ENCODE measurements at regions not wholly inside any gene's neighbourhood (a gene's known extent, or its start where the extent isn't known, plus 50 kb on each side); places are given as distances from the start of the nearest gene placed in this dataset.

DNA sequence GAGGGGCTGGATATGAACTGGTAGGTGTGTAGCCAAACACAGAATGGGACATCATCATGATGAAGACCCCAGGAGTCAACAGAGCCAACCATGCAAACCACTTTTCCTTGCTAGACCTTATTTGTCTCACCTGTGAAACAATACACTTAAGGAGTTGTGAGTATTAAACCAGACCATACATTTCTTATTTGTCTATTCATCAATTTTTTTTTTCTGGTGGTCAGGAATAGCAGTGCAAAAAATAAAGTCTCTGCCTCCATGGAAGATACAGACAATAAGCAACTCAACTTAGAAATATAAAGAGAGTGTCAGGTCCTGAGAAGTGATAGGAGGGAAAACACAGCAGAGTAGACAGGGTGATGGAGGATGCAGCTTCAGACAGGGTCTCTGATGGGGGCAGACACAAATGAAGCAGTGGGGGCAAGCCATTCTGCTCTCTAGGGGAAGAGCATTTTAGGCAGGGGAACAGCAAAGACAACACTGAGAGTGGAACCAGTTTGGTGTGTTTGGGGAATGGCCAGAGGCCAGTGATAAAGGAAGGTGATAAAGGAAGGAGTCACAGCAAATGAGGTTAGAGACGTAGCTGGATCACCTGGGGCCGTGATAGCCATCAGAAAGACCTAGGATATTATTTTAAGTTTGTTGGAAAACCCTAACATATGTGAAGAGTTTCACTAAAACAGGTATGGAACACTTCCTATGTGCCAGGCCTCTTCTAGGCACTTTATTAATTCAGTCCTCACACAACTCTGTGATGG lies 256.2 kb downstream of the MAN2A1 start:
- no peak for DNase-seq

DNA sequence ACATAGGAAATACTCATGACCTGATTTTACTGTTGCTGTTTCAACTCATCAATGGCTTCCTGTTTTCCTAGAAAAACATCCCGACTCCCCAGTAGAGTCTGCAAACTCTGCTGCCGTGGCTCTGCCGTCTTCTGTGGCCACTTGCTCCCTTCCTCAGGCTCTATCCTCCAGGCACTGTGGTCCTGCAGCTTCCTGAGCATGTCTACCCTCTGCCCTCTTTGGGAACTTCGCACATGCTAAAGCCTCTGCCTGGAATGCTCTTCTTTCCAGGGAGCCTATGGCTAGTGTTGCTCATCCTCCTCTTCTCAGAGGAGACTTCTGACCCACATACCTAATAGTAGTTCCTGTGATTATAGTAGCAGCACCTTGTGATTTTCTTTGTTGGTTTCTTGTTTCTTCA lies 256.9 kb downstream of the MAN2A1 start:
- peak; percentile 8 for DNase-seq

DNA sequence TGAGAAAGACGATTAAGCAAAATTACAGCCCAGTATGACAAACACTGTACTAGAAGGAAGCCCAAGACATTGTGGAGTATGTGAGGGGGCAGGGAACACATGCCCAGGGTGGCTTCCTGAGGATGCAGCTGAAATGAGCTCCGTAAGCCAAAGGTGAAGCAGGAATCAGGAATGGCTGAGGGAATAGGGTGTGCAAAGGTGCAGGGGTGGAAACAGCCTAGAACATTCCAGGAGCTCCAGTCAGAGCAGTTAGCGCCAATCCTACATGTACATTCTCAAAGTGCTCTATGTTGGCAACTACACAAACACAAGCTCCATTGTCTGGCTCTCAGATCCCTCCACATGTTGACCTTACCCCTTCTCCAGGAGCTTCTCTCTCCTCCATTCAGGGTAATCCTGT lies 257.9 kb downstream of the MAN2A1 start:
- DNase-seq, result peak; percentile 63

DNA sequence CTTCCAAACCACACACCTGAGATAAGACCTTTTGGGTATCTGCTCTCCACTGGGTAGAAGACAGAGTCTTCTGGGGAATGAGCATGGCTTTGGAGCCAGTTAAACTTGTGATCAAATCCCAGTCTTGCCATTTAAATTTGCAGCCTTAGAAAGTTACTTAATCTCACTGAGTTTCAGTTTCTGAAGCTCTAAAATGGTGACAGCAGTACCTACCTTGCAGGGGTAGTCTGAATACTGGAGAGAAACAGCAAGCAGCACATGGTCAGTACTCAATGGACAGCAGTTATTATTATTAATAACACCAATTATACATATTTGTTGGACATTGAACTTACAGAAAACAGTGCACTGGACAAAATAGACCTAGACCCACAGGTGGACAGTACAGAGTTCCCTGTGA lies 260.9 kb downstream of the MAN2A1 start:
- no peak for DNase-seq

DNA sequence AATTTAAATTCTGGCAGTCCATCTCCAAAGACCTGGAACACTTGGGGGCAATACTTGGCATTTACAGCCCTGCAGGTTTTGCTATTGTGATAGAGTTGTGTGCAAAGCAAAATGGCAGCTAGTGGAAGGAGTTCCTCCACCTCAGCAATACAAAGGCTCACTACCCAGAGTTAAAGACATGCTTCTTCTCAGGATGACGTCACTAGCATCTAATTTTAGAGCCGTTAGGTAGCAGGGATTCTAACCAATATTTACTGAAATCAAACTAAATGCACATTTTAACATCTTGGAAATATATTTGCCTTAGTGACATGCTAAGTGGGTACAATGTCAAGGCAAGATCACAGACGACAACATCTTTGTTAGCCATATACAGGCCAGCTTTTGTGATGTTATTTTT lies 261.6 kb downstream of the MAN2A1 start:
- DNase-seq, result no peak

DNA sequence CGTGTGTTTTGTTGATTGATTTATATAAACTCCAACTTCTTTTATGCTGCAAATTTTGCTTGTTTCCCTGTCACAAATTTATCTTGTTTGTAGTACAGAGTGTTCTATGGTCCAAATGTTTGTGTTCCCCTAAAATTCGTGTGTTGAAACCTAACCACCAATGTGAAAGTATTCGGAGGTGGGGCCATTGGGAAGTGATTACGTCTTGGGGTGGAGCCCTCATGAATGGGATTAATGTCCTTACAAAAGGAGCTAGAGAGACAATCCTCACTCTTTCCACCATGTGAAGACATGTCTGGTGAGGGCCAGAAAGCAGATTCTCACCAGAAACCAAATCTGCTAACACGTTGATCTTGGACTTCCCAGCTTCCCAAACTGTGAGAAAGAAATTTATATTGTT lies 262.0 kb downstream of the MAN2A1 start:
- DNase-seq, result no peak

DNA sequence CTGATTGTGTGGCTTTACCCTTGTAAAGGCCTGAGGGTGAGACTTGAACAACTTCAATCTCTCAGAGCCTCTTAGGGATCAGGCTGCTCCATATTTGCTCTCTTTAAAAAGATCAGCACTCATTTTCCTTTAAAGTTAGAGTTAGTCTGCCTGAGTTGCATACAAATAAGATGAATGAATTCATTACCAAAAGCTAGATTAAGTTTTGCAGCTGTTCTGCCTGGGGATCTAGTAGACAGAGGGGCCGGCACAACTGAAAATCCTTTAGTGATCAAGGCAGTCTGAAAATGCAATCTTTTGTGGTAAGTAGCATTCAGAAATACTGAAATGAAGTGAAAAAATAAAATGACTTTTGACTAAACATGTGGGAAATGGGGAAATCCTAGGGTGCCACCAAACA lies 264.0 kb downstream of the MAN2A1 start:
- no peak for DNase-seq

DNA sequence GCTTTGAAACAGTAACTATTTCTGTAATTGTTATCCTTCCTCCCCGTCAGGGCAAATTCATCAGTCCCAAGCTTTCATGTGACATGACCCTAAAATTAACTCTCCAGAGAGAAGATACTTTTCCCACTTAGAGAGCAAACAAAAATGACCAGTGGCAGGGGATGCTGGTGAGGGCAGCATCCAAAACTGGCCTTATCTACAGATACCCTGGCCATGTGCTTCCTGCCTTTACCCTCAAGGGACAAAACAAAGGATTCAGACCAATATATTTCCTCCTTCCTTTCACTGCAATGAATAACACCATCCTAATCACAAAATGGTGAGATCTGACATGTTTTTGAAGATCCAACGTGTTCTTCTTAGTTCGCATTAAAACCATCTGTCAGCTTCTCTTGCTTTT lies 267.2 kb downstream of the MAN2A1 start:
- peak; percentile 21 for DNase-seq

DNA sequence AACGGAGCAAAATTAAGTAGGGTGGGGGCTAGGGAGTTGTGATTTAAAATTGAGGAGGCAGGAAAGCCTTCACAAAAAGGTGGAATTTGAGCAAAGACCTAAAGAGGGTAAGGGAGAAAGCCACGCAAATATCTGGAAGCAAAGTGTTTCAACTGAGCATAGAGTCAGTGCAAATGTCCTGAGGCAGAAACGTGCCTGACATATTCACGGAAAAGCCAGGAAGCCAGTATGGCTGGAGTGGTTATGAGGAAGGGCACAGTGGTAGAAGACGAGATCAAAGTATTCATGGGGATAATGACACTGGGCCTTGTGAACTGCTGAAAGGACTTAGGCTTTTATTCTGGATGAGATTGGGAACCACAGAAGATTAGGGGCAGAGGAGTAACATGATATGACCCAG lies 268.4 kb downstream of the MAN2A1 start:
- no peak for DNase-seq

DNA sequence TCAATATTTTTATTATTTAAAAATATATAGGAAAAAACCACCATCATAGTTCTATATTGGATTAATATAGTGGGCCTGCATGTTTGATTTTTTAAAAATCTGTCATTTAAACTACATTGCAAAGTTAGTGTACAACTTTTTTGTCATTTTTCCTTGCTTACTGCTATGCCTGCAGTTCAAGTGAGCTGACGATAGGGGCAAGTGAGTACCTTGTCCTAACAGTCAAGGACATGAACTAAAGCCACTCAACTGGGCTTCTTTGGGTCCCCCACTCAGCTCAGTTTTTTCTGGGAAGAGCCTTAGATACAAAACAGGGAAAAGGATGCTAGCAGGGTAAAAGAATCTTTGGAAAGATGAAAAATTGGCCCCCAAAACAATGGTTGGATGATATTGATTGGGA lies 269.9 kb downstream of the MAN2A1 start:
- no peak for DNase-seq

DNA sequence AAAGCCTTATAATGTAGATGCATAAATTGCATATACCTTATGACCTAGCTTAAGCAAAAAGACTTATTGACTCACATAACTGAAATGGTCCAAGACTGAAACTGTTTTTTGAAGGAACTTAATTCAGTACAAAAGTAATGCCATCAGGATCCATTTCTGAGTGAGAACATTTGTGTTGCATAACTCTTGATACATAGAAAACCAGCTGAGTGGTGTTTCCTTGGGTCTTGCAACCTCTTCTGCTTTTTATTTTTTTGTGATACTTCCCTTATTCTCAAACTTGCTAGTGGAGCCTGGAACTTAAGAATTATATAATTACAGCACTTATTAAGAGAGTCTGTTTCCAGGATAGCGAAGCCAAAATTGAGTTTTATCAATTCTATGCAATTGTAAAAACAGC lies 272.0 kb downstream of the MAN2A1 start:
- no peak for DNase-seq

DNA sequence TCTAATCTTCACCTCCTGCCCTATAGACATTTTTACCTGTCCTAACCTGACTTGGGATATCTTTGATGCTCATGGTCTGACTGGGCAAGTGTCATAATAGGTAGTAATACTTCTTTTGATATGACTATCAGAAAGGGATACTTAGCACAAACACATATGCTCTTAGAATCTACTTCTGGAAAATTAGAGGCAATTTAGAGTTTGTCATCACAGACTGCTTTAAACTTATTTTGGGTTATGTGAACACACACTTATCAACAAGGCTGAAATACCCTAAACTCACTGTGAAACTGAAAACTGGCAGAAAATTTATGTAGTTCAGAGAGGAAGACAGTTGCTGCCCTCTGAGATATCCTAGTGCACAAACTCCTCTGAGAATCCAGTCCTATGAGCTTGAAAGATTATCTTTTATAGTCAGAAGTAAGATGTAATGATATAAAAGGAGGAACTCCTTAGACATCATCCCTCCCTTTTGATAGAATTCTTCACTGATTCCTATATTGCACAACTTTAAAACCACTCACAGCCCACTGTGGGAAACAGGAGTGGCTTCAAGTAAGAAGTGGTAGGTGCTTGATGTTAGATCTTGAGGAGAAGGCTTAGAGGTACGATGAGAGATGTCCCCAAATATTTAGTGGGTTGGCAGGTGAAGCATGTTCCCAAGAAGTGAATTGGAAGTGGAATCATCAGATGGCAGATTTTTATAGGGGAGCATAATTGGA lies 273.3 kb downstream of the MAN2A1 start:
- no peak for DNase-seq

DNA sequence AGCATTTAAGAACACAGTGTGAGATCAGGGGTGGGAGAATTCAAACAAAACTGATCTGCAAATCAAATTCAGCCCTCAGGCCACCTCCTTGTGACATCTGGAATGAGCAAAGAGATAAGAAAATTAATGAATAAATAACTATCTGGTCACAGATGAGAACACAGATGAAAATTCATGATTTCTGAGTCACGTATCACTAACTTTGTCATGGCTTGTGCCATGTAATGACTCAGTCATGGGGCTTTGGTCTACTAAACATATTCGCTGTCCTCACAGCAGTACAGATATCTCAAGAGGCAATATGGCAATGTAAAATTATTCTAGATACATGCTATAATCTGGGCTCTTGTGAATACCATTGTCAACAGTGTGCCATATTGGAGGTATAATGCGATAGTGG lies 274.4 kb downstream of the MAN2A1 start:
- no peak for DNase-seq

DNA sequence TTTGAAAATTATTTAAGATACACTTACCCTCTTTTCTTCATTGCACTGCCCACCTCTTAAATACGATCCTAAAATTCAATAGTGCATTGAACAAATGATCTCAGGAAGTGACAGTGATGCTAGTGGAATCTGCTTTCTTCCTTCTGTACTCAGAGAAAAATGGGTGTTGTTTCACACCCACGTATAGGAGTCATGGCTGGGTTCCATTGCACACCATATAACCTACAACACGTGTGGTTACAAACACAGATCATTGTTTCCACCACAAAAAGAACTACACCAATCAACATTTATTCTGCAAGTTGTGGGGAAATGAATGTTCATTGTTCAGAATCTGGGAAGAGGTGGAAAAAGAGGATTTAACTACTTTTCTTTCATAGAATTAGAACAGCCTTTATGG lies 275.9 kb downstream of the MAN2A1 start:
- no peak for DNase-seq

DNA sequence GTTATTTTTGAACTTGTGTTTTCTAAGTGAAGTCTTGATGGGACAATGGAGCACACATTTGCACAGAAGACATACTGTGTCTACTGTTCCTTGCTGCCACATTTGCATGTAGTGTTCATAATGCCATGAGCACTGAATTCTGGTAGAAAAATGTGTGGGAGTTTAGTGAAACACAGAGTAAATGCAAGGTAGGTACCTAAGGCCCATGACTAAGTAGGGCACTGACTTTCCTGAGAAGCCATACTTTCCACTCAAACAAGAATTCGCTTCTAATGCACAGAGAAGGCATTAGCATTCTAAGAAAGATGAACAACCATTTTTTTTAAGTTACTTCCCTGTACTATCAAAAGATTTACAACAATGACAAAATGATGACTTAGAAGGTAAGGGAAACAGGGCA lies 282.2 kb downstream of the MAN2A1 start:
- no peak for DNase-seq

DNA sequence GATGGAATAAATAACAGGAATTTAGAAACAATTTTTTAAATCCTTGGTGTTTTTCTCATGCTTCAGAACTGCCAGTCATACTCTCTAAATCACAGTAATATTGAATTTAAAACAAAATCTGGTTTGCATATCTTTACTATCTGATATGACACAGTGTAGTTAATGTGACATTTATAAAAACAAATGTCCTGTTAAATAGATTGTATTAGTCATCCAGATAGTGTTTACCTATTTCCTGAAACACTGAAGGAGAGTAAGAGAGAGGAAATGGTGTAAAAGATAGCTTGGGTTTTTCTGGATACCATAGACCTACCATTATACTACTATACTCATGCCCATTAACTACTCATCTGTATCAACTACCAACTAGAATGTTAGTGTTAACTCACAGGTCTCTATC lies 292.3 kb downstream of the MAN2A1 start:
- DNase-seq, result no peak

DNA sequence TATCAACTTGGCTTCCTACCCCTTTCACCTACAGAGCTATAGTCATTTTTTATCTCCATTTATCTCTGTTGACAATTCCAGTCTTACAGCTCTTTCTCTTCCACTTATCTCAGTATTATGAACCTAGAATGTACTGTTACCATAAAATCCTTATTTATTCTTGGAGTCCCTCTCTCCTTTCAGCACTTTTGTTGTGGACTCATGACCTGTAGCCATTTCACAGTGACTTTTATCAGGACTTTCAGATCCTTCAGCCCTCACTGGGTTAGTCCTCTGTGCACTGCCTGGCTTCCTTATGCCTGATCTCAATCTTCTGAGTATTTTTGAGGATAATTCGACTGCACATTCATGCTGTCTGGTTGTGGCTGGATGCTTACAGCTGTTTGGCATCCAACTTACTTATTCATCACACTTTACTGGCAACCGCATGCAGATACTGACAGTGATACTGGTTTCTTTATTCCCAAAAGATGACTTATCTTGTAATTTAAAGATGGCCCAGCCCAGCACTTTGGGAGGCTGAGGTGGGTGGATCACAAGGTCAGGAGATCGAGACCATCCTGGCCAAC lies 293.3 kb downstream of the MAN2A1 start:
- no peak for DNase-seq

DNA sequence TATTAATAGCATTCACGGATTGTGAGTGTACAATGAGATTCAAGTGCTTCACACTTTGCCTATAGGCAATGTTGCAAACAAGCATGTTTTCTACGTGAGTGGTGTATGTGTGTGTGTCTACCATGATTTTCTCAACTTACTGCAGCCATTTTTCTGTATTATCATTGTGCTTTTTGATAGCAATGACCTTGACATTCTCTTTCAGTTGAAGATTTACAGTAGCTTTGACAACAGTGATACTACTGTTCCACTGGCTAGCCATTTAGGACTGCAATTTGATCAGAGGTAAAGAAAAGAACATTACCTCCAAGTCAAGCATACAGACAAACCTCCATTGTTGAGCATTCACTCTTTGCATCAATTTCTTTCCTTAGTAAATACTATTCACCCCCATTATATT lies 297.0 kb downstream of the MAN2A1 start:
- no peak for DNase-seq

DNA sequence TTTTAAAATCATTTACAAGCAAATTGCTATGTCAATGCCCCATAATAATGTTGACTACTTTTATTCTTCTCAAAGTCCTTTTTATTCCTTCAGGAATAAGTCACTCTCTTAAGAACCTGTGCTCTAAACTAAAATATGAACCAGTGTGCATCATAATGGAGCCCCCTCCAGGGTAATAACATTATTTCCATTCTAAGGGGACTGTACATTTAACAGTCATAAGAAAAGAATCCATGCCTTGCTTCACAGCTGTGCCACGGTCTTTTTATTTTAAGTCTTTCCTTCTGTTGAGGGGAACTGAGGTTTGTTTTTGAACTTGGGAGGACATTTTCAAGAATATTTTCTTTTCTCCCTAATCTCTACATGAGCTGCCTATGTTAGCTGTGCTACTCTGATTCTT lies 297.6 kb downstream of the MAN2A1 start:
- DNase-seq, result no peak

DNA sequence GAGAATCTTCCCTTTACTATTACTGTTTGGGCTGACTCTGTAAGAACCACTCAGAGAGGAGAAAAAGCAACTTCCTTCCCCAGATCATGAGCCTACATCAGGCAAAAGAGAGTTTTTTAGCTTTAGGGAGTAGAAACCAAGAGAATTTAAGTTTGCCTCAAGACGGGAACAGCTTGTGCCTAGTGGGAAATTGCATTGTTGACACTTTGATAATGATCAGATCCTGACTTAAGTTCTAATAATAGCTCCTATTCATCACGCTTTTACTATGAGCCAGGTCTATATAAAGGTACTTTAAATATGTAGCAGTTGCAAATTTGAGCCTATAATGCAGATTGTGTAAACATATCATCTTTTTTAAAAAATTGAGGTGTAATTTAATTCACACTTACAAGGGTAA lies 298.2 kb downstream of the MAN2A1 start:
- DNase-seq, result peak; percentile 1

DNA sequence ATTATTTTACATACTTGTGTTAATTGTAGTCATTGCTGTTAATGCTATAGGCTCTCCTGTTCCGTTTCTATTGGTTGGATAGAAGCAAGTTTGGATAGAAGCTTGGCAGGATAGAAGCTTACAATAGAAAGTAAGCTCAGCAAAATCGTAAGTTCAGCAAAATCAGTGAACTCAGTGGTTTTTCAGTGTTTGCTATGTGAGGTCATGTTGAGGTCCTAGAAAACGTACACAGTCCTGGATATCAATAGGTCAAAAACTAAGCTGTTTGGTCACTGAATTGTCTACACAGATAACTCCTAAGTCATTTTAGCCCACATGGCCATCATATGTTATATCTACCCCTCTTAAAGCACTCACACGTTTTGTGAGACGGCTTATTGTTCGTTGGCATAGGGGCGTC lies 299.4 kb downstream of the MAN2A1 start:
- no peak for DNase-seq

DNA sequence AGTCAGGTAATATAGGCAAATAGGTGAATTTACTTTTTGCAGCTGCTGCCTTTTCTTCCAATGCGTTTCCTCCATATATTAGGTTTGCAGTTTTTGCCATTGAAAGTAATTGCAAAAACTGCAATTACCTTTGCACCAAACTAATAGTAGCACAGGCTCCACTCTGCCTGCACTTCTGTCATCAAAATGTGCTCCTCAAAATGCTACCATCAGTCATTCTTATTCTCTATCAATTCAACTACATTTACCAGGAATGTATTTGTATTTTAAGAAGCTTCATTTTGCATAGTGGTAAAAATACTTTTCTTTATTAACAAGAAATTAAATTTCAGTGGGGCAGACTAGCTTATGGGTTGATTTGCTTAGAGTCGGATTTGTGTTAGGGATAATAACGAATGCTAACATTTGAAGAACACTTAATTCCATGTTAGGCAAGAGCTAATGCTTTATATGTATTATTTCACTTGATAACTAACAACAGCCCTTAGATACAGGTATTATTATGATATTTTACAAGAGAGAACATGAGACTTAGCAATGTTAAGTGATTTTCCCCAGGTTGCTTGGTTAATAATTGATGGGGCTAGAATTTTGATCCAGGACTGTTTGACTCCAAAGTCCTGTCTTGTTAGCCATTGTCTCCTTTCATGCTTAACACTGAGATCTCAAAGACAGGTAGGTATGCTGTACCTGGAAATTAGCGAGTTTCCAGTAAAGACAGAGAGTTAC lies 300.4 kb downstream of the MAN2A1 start:
- DNase-seq, result no peak

DNA sequence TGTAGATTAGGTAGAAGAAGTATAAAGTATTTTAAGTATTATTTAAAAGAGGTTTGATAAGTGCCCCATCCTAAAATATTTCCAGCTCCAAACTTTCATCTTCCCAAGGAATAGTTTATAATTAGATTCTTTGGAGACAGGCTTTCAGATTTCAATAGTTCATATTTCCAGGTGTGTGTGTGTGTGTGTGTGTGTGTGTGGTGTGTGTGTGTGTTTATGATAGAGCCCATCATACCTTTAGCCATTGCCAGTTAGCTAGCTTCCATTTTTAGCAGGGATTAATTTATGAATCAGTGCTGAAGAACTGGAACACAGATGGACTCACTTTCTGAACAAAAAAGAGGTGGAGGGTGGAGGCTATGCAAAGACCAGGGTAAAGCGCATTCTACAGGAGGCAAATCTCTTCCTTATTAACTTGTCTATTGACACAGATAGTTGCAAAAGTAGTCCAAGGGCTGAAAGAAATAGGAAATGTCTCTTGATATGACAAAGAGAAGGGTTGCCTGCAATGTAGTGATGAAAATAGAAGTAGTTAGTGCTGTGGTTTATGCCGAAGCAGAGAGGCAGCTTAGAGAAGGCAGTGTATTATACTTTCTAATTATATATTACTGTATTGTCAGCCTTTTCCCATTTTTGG lies 301.1 kb downstream of the MAN2A1 start:
- DNase-seq, result no peak

Data from dermis blood vessel endothelial cell (primary cell).